HEK293 (cell line): ENCODE measurements at regions not wholly inside any gene's neighbourhood (a gene's known extent, or its start where the extent isn't known, plus 50 kb on each side); places are given as distances from the start of the nearest gene placed in this dataset.

Source experiments
- CTCF ChIA-PET: fragments of 350-600 bp; formaldehyde crosslinking; extraction: SDS; loops from one replicate; lab custom pipeline; 2021; ENCODE audit warnings: antibody characterized with exemption; lab: Yijun Ruan, JAX
- POLR2A ChIA-PET: fragments of 300-600 bp; formaldehyde crosslinking; extraction: SDS; loops from one replicate; lab custom pipeline; 2020; ENCODE audit warnings: antibody characterized with exemption, inconsistent platforms; lab: Yijun Ruan, JAX
- H3K27ac ChIP-seq: fragments of 200-500 bp; sonication (Bioruptor generic); 2 replicates; pipeline ENCODE4 v1.5.1; 2014; ENCODE audit warnings: low read depth, low read length, control low read depth, inconsistent platforms; ENCODE audit errors: extremely low read depth
- H3K36me3 ChIP-seq, 2 experiments: fragments of 200-500 bp in 1 of 2; sonication (Bioruptor generic) in 1 of 2; 1 replicate in 1 of 2; 2 replicates in 1 of 2; pipeline ENCODE4 v1.5.1; 2014 to 2017; ENCODE audit warnings: inconsistent platforms in 2 of 2, low read length in 2 of 2; ENCODE audit not compliant: control insufficient read depth in 2 of 2, insufficient read depth in 1 of 2
- H3K4me1 ChIP-seq: fragments of 200-500 bp; sonication (Bioruptor generic); 2 replicates; pipeline ENCODE4 v1.5.1; 2014; ENCODE audit warnings: mild to moderate bottlenecking, low read length, inconsistent platforms; ENCODE audit not compliant: control insufficient read depth, insufficient read depth
- H3K4me3 ChIP-seq: 2 replicates; pipeline ENCODE4 v1.5.1; 2011; ENCODE audit warnings: low read depth, mild to moderate bottlenecking, control low read depth, low read length, moderate library complexity
- H3K9me3 ChIP-seq: fragments of 200-500 bp; sonication (Bioruptor generic); 2 replicates; pipeline ENCODE4 v1.5.1; 2014; ENCODE audit warnings: low read depth, low read length, inconsistent platforms; ENCODE audit not compliant: control insufficient read depth, insufficient read depth
- CTCF ChIP-seq: fragments of 450-650 bp; formaldehyde crosslinking; IDR thresholded peaks from 2 replicates; pipeline ENCODE4 v1.5.1; 2016; ENCODE audit warnings: missing biosample characterization, missing genetic modification characterization
- ELK4 ChIP-seq: IDR thresholded peaks from 2 replicates; pipeline ENCODE4 v1.6.1; 2011; ENCODE audit warnings: mild to moderate bottlenecking, low read depth, low read length, borderline replicate concordance
- FEZF1 ChIP-seq: fragments of 450-650 bp; formaldehyde crosslinking; IDR thresholded peaks from 2 replicates; pipeline ENCODE4 v1.5.1; 2016; ENCODE audit warnings: missing biosample characterization, missing genetic modification characterization
- GFI1B ChIP-seq: fragments of 450-650 bp; formaldehyde crosslinking; IDR thresholded peaks from 2 replicates; pipeline ENCODE4 v1.5.1; 2016; ENCODE audit warnings: missing biosample characterization, missing genetic modification characterization
- IKZF3 ChIP-seq: fragments of 450-650 bp; IDR thresholded peaks from 2 replicates; pipeline ENCODE4 v1.5.0; 2018; ENCODE audit warnings: missing biosample characterization, mild to moderate bottlenecking, missing genetic modification characterization, moderate library complexity
- KLF10 ChIP-seq: fragments of 450-650 bp; IDR thresholded peaks from 2 replicates; pipeline ENCODE4 v1.5.1; 2018; ENCODE audit warnings: missing biosample characterization, mild to moderate bottlenecking, missing genetic modification characterization
- PRDM1 ChIP-seq: fragments of 450-650 bp; formaldehyde crosslinking; IDR thresholded peaks from 2 replicates; pipeline ENCODE4; 2016; ENCODE audit warnings: missing biosample characterization, missing genetic modification characterization
- TCF7L2 ChIP-seq: IDR thresholded peaks from 2 replicates; pipeline ENCODE4 v1.6.1; 2011; ENCODE audit warnings: low read depth, mild to moderate bottlenecking, inconsistent platforms, low read length, moderate library complexity, borderline replicate concordance
- ZNF148 ChIP-seq: fragments of 450-650 bp; formaldehyde crosslinking; IDR thresholded peaks from 2 replicates; pipeline ENCODE4 v1.5.0; 2017; ENCODE audit warnings: missing biosample characterization, missing genetic modification characterization, borderline replicate concordance
- ZNF155 ChIP-seq: fragments of 450-650 bp; formaldehyde crosslinking; IDR thresholded peaks from 2 replicates; pipeline ENCODE4 v1.5.1; 2016; ENCODE audit warnings: missing biosample characterization, missing genetic modification characterization
- ZNF223 ChIP-seq: fragments of 450-650 bp; formaldehyde crosslinking; IDR thresholded peaks from 2 replicates; pipeline ENCODE4 v1.5.1; 2016; ENCODE audit warnings: missing biosample characterization, missing genetic modification characterization
- ZNF248 ChIP-seq: fragments of 450-650 bp; formaldehyde crosslinking; IDR thresholded peaks from 2 replicates; pipeline ENCODE4 v1.5.1; 2017; ENCODE audit warnings: missing biosample characterization, missing genetic modification characterization
- ZNF335 ChIP-seq: fragments of 450-650 bp; formaldehyde crosslinking; conservative IDR thresholded peaks from 2 replicates; pipeline ENCODE4 v1.5.1; 2016; ENCODE audit warnings: missing biosample characterization, missing genetic modification characterization
- ZNF37A ChIP-seq: fragments of 450-650 bp; IDR thresholded peaks from 2 replicates; pipeline ENCODE4 v1.5.1; 2018; ENCODE audit warnings: missing biosample characterization, missing genetic modification characterization
- ZNF473 ChIP-seq: fragments of 450-650 bp; formaldehyde crosslinking; IDR thresholded peaks from 2 replicates; pipeline ENCODE4 v1.5.1; 2017; ENCODE audit warnings: missing biosample characterization, missing genetic modification characterization
- ZNF510 ChIP-seq: fragments of 450-650 bp; formaldehyde crosslinking; IDR thresholded peaks from 2 replicates; pipeline ENCODE4 v1.5.1; 2018; ENCODE audit warnings: mild to moderate bottlenecking, missing genetic modification characterization, missing biosample characterization; ENCODE audit not compliant: insufficient replicate concordance
- ZNF561 ChIP-seq: fragments of 450-650 bp; IDR thresholded peaks from 2 replicates; pipeline ENCODE4 v1.5.1; 2018; ENCODE audit warnings: missing biosample characterization, missing genetic modification characterization, borderline replicate concordance
- ZNF776 ChIP-seq: fragments of 450-650 bp; formaldehyde crosslinking; IDR thresholded peaks from 2 replicates; pipeline ENCODE4 v1.5.0; 2017; ENCODE audit warnings: missing biosample characterization, missing genetic modification characterization, borderline replicate concordance
- ZSCAN16 ChIP-seq: fragments of 450-650 bp; formaldehyde crosslinking; IDR thresholded peaks from 2 replicates; pipeline ENCODE4 v1.5.1; 2016; ENCODE audit warnings: missing biosample characterization, missing genetic modification characterization
- ZSCAN30 ChIP-seq: fragments of 450-650 bp; IDR thresholded peaks from 2 replicates; pipeline ENCODE4 v1.5.1; 2018; ENCODE audit warnings: missing biosample characterization, mild to moderate bottlenecking, missing genetic modification characterization, moderate library complexity
- TF ChIP-seq, protein P1 (sequence below): fragments of 450-650 bp; formaldehyde crosslinking; IDR thresholded peaks from 2 replicates; pipeline ENCODE4 v1.5.1; 2016; ENCODE audit warnings: missing biosample characterization, missing genetic modification characterization

- H3K27ac ChIP-seq, result no peak overlapping the region
- POLR2A ChIA-PET, result no interaction called here
These were observed 235.4 kb downstream of the PCDH20 start for GRCh38 chr13:61180234-61180633.

GRCh38 chr13:61179741-61180140 is 235.9 kb downstream of the PCDH20 start:
- no peaks in the 10 kb centered on the region for H3K9me3 ChIP-seq
- no peak overlapping the region for H3K4me3 ChIP-seq
- TF ChIP-seq ZNF561 (tag by site-specific recombination) (no peak), ZNF473 (tag by site-specific recombination) (no peak), ZNF148 (tag by site-specific recombination) (no peak), ZSCAN30 (tag by site-specific recombination) (no peak), ZNF776 (tag by site-specific recombination) (no peak), ZNF155 (tag by site-specific recombination) (no peak), ZNF335 (tag by site-specific recombination) (no peak), ZNF223 (tag by site-specific recombination) (no peak), GFI1B (tag by site-specific recombination) (no peak), ZNF37A (tag by site-specific recombination) (no peak), ZSCAN16 (tag by site-specific recombination) (no peak), TCF7L2 (no peak)
- TF ChIP-seq, protein P1, sequence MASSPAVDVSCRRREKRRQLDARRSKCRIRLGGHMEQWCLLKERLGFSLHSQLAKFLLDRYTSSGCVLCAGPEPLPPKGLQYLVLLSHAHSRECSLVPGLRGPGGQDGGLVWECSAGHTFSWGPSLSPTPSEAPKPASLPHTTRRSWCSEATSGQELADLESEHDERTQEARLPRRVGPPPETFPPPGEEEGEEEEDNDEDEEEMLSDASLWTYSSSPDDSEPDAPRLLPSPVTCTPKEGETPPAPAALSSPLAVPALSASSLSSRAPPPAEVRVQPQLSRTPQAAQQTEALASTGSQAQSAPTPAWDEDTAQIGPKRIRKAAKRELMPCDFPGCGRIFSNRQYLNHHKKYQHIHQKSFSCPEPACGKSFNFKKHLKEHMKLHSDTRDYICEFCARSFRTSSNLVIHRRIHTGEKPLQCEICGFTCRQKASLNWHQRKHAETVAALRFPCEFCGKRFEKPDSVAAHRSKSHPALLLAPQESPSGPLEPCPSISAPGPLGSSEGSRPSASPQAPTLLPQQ (tag by site-specific recombination), result no peak

More at GRCh38 chr13:61180234-61180633, 235.4 kb downstream of the PCDH20 start:
- Histone ChIP-seq H3K4me3 (no peak overlapping the region), H3K4me1 (no peaks in the 10 kb centered on the region), H3K36me3 (no peaks in the 10 kb centered on the region)
- CTCF ChIA-PET, result no interaction called here
- TF ChIP-seq PRDM1 (tag by site-specific recombination) (no peak), ELK4 (no peak), IKZF3 (tag by site-specific recombination) (no peak)
- TF ChIP-seq, all 188 proteins: peak for 0
- H3K9me3 ChIP-seq, result no peaks in the 10 kb centered on the region

GRCh38 chr13:61170856-61171255 is 244.8 kb downstream of the PCDH20 start:
- ChIA-PET CTCF (no interaction called here), POLR2A (no interaction called here)
- TF ChIP-seq ZNF248 (tag by site-specific recombination) (no peak), CTCF (tag by site-specific recombination) (no peak), KLF10 (tag by site-specific recombination) (no peak), ZNF510 (tag by site-specific recombination) (no peak), FEZF1 (tag by site-specific recombination) (no peak)
- H3K9me3 ChIP-seq, result no peaks in the 10 kb centered on the region
- H3K4me1 ChIP-seq, result no peaks in the 10 kb centered on the region
- no peak overlapping the region for H3K4me3 ChIP-seq
- no peaks in the 10 kb centered on the region for H3K36me3 ChIP-seq
- no peak overlapping the region for H3K27ac ChIP-seq

More at GRCh38 chr13:61179741-61180140, 235.9 kb downstream of the PCDH20 start:
- Histone ChIP-seq H3K4me1 (no peaks in the 10 kb centered on the region), H3K27ac (no peak overlapping the region), H3K36me3 (no peaks in the 10 kb centered on the region)
- CTCF ChIA-PET, result no interaction called here
- POLR2A ChIA-PET, result no interaction called here
